OCI-LY1 (cell line): ENCODE measurements at regions not wholly inside any gene's neighbourhood (a gene's known extent, or its start where the extent isn't known, plus 50 kb on each side); places are given as distances from the start of the nearest gene placed in this dataset.

Source experiments
- EZH2 ChIP-seq: fragments of 200-600 bp; sonication (generic), shearing (Covaris generic); IDR thresholded peaks from 2 replicates; pipeline ENCODE4 v1.8.0; 2017; ENCODE audit warnings: borderline replicate concordance, mixed run types, mild to moderate bottlenecking, antibody characterized with exemption, low read length, moderate library complexity, mixed read lengths
- TF ChIP-seq, protein P1 (sequence below): fragments of 200-600 bp; sonication (generic), shearing (Covaris generic); IDR thresholded peaks from 2 replicates; pipeline ENCODE4 v1.5.1; 2017; ENCODE audit warnings: mild to moderate bottlenecking, antibody characterized with exemption, low read length, moderate library complexity, mixed read lengths

DNA sequence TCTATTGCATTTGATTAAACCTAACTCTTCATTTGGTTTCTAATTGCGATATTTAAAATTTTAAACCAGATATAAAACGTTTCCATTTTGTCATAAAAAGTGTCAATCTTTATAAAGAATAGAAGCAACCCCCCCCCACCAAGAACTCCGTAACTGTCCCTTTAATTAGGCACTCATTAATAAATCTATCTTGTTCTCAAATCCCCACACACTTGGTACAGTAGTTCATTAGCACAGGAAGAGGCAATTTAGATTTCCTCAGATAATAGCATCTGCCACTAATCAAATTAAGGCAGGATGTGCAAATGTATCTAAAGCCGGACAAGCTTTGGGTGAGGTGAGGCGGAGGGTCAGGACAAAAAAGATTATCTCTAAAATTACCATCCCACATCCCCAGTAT lies 1143.3 kb upstream of the AUTS2 start:
- TF ChIP-seq, protein P1, sequence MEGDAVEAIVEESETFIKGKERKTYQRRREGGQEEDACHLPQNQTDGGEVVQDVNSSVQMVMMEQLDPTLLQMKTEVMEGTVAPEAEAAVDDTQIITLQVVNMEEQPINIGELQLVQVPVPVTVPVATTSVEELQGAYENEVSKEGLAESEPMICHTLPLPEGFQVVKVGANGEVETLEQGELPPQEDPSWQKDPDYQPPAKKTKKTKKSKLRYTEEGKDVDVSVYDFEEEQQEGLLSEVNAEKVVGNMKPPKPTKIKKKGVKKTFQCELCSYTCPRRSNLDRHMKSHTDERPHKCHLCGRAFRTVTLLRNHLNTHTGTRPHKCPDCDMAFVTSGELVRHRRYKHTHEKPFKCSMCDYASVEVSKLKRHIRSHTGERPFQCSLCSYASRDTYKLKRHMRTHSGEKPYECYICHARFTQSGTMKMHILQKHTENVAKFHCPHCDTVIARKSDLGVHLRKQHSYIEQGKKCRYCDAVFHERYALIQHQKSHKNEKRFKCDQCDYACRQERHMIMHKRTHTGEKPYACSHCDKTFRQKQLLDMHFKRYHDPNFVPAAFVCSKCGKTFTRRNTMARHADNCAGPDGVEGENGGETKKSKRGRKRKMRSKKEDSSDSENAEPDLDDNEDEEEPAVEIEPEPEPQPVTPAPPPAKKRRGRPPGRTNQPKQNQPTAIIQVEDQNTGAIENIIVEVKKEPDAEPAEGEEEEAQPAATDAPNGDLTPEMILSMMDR: no peak
- TF ChIP-seq EZH2: no peak
